Coronary artery (tissue), 2 donors: ENCODE measurements at regions not wholly inside any gene's neighbourhood (a gene's known extent, or its start where the extent isn't known, plus 50 kb on each side); places are given as distances from the start of the nearest gene placed in this dataset.

ENCODE experiments used
- DNase-seq: peaks from one replicate; pipeline ENCODE4 v3.0.0-alpha.2; 2017; ENCODE audit warnings: low spot score
- H3K27ac ChIP-seq, 2 donors: fragments of 200-600 bp; sonication (generic); one replicate each; pipeline ENCODE4 v1.5.1; 2016 to 2019
- H3K4me3 ChIP-seq: fragments of 200-600 bp; sonication (generic); 2 replicates; pipeline ENCODE4 v1.5.1; 2016; ENCODE audit warnings: mild to moderate bottlenecking, moderate library complexity
- TF ChIP-seq, protein P1 (sequence below): fragments of 200-600 bp; sonication (generic); IDR thresholded peaks from one replicate; pipeline ENCODE4 v1.5.1; 2019; ENCODE audit warnings: antibody characterized with exemption

DNA sequence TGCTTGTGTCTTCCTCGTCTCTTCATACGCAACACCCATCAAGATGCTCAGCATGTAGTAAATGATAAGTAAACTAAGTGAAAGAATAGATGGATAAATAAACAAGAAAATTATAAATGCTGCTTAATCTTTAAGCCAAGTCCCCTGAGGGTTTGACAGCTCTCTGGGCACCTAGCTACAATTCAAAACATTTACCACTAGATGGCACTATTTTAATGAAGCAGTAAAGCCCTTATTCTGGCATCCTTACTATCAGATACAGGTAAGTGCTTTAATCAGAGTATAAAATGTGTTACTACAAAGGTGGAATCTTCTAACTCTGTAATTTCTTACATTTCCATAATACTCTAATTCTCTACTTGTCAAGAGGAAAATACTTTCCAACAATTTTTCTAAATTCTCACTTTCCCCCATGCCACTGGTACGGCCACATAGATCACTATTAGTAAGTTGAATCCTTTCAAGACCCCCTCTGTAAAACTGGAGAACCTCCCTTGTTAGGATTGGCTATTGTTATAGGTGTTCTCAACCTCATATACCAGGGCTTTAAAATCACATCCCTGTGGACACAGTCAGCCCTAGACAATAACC is 137.8 kb downstream of the BARHL2 start:
- Histone ChIP-seq H3K4me3 (no peak overlapping the region), H3K27ac (no peak overlapping the region)
- DNase-seq, result no peak
- TF ChIP-seq, protein P1, sequence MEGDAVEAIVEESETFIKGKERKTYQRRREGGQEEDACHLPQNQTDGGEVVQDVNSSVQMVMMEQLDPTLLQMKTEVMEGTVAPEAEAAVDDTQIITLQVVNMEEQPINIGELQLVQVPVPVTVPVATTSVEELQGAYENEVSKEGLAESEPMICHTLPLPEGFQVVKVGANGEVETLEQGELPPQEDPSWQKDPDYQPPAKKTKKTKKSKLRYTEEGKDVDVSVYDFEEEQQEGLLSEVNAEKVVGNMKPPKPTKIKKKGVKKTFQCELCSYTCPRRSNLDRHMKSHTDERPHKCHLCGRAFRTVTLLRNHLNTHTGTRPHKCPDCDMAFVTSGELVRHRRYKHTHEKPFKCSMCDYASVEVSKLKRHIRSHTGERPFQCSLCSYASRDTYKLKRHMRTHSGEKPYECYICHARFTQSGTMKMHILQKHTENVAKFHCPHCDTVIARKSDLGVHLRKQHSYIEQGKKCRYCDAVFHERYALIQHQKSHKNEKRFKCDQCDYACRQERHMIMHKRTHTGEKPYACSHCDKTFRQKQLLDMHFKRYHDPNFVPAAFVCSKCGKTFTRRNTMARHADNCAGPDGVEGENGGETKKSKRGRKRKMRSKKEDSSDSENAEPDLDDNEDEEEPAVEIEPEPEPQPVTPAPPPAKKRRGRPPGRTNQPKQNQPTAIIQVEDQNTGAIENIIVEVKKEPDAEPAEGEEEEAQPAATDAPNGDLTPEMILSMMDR, result peak; percentile 33

DNA sequence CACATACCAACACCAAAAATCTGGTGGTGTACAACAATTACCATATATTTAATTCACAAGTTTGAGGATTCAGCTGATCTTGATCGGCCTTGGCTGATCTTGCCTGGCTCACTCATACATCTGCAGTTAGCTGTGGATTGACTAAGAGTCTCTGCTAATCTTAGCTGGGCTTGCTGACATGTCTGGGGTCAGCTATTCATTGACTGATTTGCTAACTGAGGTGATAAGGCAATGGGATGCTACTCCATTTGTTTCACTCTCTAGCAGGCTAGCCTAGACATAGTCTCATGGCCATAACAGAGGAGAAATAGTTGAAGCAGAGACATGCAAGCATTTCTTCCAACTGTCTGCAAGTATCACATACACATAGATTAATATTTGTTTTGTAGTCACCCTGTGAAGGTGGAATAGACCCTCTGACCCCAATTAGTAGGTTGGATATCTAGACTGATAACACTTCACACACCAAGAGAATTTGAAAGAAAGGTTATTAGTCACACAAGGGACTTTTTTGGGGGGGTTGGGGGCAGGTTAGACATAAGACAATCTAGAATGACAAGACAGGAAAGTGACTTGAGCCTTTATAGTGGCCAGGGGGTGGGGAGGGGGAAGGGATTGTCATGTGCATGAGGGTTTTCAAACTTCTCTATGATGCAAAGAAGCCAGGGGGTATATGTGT is 142.3 kb downstream of the BARHL2 start:
- no peak for DNase-seq
- no peak overlapping the region for H3K4me3 ChIP-seq
- TF ChIP-seq, protein P1, result no peak
- H3K27ac ChIP-seq, result no peak overlapping the region

DNA sequence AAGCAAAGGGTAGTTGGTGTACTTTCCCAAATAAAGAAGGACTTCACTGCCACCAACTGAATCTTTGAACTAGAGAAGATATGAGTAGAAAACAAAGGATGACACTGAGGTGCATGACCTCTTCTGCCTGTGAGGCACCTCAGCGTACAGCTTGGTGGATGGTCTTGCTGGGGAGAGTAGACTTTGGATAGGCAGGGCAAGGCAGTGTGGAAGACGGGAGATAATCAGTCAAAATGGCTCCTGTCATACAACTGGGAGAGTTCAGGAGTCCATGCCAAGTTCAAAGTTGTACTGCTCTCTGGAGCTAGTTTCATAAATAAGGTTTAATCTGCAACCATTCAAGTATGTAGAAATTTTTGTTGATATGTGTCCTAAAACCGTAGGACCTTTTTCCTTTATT is 143.4 kb downstream of the BARHL2 start:
- DNase-seq, result no peak
- Histone ChIP-seq H3K4me3 (no peak overlapping the region), H3K27ac (no peak overlapping the region)
- TF ChIP-seq, protein P1, result no peak

DNA sequence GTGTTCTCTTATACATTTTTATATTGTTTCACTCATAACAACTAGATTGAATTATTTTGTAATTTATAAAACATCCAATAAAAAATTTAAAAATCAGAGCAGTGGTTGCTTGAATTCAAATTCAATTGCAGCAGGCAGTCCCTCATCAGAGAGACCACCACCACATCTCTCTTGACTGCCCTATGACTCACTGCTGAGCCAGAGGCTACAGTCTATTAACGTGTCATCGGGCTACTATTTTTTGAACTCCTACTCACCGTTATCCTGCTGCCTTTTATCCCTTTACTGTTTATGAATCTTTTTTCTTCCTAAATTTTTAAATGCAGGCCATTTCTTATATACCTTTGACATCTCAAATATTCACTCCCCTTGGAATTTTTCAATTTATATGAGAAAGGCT is 144.7 kb downstream of the BARHL2 start:
- no peak for DNase-seq
- Histone ChIP-seq H3K4me3 (no peak overlapping the region), H3K27ac (no peak overlapping the region)
- TF ChIP-seq, protein P1, result no peak

DNA sequence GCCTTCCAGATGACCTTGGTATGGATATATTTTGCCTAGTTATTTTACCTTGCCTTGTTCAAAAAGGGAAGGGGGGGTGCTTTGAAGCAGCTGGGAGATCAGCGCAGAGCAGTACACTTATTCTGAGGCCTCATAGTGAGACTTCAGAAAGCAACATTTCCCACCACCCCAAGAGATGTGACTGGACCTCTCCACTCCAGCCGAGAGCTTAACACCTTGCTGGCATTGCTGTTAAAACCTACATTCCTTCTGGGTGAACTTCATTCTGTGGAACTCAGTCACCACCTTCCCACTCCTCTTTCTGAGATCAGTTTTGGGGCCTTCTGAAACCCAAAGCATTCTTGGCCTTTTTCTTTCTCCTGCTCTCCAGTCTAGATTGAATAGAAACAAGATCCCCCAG is 148.7 kb downstream of the BARHL2 start:
- no peak overlapping the region for H3K4me3 ChIP-seq
- no peak for DNase-seq
- TF ChIP-seq, protein P1, result no peak
- no peak overlapping the region for H3K27ac ChIP-seq

DNA sequence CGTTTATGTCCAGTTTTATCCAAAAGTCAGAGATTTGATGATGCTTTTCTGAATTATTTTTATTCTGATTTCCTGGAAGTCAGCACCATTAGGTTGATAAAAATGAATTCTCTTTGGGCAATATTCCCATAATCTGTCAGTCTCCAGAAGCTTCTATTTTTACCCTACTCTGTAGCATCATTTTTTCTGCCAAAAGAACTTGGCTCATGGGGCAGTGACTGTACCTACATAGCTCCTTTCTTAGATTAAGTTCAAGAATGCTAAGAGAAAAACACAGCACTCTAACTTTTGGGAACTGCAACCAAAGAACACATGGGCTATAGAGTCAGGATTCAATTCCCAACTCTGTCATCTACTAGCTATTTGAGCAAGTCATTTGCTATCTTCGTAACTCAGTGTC is 152.9 kb downstream of the BARHL2 start:
- Histone ChIP-seq H3K27ac (no peak overlapping the region), H3K4me3 (no peak overlapping the region)
- DNase-seq, result no peak
- TF ChIP-seq, protein P1, result no peak

DNA sequence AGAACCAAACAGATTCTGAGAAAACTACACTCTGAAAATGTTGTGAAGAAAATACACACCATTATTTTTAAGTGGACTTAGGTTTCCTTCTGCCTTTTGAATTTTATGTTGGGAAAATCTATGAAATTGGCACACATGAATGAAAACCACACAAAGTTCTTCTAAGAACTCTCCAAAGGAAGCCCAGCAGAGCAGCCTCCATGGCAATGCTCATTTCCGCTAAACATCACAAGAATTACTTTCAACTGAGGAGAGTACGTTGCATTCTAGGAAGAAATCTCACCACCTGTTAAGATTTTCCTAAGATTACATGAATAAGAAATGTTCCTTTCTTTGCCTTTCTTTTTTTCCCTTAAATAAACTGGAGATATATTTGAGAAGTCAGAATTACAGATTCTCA is 154.2 kb downstream of the BARHL2 start:
- TF ChIP-seq, protein P1, result no peak
- no peak for DNase-seq
- Histone ChIP-seq H3K4me3 (no peak overlapping the region), H3K27ac (no peak overlapping the region)
